Fibroblast of villous mesenchyme (primary cell): ENCODE measurements at regions not wholly inside any gene's neighbourhood (a gene's known extent, or its start where the extent isn't known, plus 50 kb on each side); places are given as distances from the start of the nearest gene placed in this dataset.
"Not testable (repeated sequence)": the region's sequence is repeated elsewhere in the genome, so short reads cannot be mapped to it uniquely, and the experiment has no call there.

Experiments used
- DNase-seq: peaks from one replicate; pipeline ENCODE4 v3.0.0-alpha.2; 2010; ENCODE audit warnings: low read depth
- H3K4me3 ChIP-seq: 2 replicates; pipeline ENCODE4 v1.5.1; 2011; ENCODE audit warnings: low read depth, mild to moderate bottlenecking, low read length
- CTCF ChIP-seq: IDR thresholded peaks from 2 replicates; pipeline ENCODE4 v1.5.1; 2012; ENCODE audit warnings: low read depth, mild to moderate bottlenecking, low read length; ENCODE audit not compliant: insufficient read depth

GRCh38 chrX:137858106-137858505, 292.2 kb downstream of the ZIC3 start:
- no peak for DNase-seq
- no peak for TF ChIP-seq CTCF
- no peak overlapping the region for H3K4me3 ChIP-seq

GRCh38 chrX:137878401-137878800, 312.5 kb downstream of the ZIC3 start:
- no peak for TF ChIP-seq CTCF
- DNase-seq: no peak
- no peak overlapping the region for H3K4me3 ChIP-seq

- DNase-seq: no peak
- no peak overlapping the region for H3K4me3 ChIP-seq
- TF ChIP-seq CTCF: no peak
These were observed 317.0 kb downstream of the ZIC3 start for GRCh38 chrX:137882960-137883359.

- H3K4me3 ChIP-seq, DNase-seq: not testable (repeated sequence)
These were observed 318.9 kb downstream of the ZIC3 start for GRCh38 chrX:137884813-137885212.

GRCh38 chrX:137891431-137891830, 325.5 kb downstream of the ZIC3 start:
- TF ChIP-seq CTCF: no peak
- H3K4me3 ChIP-seq: no peak overlapping the region
- no peak for DNase-seq

- DNase-seq: no peak
- no peak overlapping the region for H3K4me3 ChIP-seq
- no peak for TF ChIP-seq CTCF
These were observed 330.2 kb downstream of the ZIC3 start for GRCh38 chrX:137896123-137896522.

- no peak for TF ChIP-seq CTCF
These were observed 349.5 kb downstream of the ZIC3 start for GRCh38 chrX:137915466-137915865.

More at GRCh38 chrX:137915466-137915865, 349.5 kb downstream of the ZIC3 start:
- H3K4me3 ChIP-seq: no peak overlapping the region
- no peak for DNase-seq
